AG04449 (cell line): ENCODE measurements at regions not wholly inside any gene's neighbourhood (a gene's known extent, or its start where the extent isn't known, plus 50 kb on each side); places are given as distances from the start of the nearest gene placed in this dataset.

ENCODE experiments used
- CTCF ChIA-PET: fragments of 350-600 bp; formaldehyde crosslinking; extraction: SDS; loops from one replicate; lab custom pipeline; 2021; ENCODE audit warnings: antibody characterized with exemption; lab: Yijun Ruan, JAX
- POLR2A ChIA-PET: fragments of 400-600, 350-600 bp; formaldehyde crosslinking; extraction: SDS; loops from one replicate; lab custom pipeline; 2020; ENCODE audit warnings: antibody characterized with exemption, inconsistent platforms; lab: Yijun Ruan, JAX
- DNase-seq: peaks from one replicate; pipeline ENCODE4 v3.0.0-alpha.2; 2010; ENCODE audit warnings: low read depth, low spot score
- H3K4me3 ChIP-seq: 2 replicates; pipeline ENCODE4 v1.5.1; 2011; ENCODE audit warnings: low read depth, mild to moderate bottlenecking, control low read depth, low read length
- TF ChIP-seq, protein P1 (sequence below): IDR thresholded peaks from one replicate; pipeline ENCODE4 v1.5.1; 2011; ENCODE audit warnings: mild to moderate bottlenecking, moderate library complexity, low read length, control low read depth, inconsistent platforms; ENCODE audit not compliant: insufficient read depth; ENCODE audit errors: missing control alignments

DNA sequence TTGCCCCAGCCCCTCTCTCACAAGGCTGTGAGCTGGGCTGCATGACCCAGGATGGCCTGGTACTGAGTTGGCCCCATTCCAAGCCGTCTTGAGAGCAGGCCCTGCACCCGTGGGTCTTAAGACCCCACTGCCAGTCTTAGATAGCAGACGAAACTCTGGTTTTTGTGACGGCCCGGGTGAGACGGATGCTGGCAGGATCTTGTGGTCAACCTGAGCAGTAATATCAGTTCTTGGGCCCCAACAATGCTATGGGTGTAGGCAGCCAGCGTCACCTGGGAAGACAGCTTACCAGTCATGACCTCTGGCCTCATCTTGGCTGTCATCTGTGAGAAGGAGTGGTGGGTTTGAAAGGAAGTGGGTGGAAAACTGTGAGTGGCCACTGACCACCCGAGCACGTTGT, 305.8 kb downstream of the ARRDC4 start:
- no peak for DNase-seq
- ChIA-PET POLR2A (no interaction called here), CTCF (no interaction called here)
- H3K4me3 ChIP-seq = no peak overlapping the region
- TF ChIP-seq, protein P1, sequence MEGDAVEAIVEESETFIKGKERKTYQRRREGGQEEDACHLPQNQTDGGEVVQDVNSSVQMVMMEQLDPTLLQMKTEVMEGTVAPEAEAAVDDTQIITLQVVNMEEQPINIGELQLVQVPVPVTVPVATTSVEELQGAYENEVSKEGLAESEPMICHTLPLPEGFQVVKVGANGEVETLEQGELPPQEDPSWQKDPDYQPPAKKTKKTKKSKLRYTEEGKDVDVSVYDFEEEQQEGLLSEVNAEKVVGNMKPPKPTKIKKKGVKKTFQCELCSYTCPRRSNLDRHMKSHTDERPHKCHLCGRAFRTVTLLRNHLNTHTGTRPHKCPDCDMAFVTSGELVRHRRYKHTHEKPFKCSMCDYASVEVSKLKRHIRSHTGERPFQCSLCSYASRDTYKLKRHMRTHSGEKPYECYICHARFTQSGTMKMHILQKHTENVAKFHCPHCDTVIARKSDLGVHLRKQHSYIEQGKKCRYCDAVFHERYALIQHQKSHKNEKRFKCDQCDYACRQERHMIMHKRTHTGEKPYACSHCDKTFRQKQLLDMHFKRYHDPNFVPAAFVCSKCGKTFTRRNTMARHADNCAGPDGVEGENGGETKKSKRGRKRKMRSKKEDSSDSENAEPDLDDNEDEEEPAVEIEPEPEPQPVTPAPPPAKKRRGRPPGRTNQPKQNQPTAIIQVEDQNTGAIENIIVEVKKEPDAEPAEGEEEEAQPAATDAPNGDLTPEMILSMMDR = no peak

DNA sequence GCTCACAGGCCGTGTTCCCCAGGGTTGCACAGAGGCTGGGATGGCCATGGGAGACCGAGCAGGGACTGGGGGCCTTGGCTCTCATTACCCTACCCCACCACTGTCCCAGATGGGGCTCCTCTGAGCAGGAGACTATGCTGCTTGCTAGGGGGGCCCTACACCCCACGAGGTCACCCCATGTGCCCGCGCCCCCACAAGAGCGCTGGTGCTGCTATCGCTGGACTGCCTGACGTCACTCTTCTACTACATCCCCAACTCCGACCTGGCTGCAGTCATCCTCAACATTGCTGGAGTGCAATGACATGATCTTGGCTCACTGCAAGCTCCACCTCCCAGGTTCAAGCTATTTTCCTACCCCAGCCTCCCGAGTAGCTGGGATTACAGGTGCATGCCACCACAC, 307.7 kb downstream of the ARRDC4 start:
- ChIA-PET POLR2A (no interaction called here), CTCF (no interaction called here)
- no peak for DNase-seq
- H3K4me3 ChIP-seq = no peak overlapping the region
- TF ChIP-seq, protein P1 = no peak

DNA sequence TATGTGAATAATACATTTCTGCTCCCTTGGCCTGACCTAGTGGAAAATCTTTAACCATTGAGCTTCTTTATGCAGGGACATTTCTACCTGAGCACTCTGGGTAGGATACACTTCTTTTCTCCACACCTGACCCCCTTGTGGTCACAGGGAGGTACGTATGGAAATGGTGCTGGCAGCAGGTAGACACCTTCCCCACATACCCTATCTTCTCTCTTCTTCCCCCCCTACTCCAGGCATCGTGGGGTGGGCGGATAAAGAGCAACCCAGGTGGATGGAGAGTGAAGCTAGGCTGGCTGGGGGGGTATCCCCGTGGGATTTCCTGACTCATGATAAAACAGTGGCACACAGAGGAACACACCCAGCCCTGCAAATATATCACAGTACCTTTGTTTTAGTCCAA, 312.1 kb downstream of the ARRDC4 start:
- TF ChIP-seq, protein P1 = no peak
- no peak overlapping the region for H3K4me3 ChIP-seq
- CTCF ChIA-PET = interaction anchor here (0.6 kb wide), 1 partner anchor 1066 kb away, joined by 3 read pairs; no protein-coding TSS in a partner anchor
- POLR2A ChIA-PET = no interaction called here
- no peak for DNase-seq

DNA sequence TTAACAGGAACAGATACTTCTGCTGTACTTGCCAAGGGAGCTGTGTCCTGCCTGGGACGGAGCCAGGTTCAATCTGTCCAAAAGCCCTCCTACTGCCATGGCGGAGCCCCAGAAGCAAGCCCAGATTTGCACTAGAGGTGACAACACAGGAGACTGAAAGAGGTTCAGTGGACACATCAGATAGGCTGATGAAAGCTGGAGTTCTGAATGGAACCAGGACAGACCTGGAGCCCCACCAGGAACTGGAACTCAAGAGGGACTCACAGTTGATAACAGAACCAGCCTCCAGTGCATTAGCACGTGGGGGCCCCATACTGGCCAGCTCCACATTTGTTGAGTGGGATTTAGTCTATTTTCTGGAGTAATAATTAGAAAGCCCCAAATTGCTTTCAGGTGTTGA, 315.5 kb downstream of the ARRDC4 start:
- DNase-seq = no peak
- TF ChIP-seq, protein P1 = no peak
- ChIA-PET POLR2A (no interaction called here), CTCF (interaction anchor here (1.8 kb wide), 1 partner anchor 18 kb away, joined by 4 read pairs; no protein-coding TSS in a partner anchor)
- no peak overlapping the region for H3K4me3 ChIP-seq

DNA sequence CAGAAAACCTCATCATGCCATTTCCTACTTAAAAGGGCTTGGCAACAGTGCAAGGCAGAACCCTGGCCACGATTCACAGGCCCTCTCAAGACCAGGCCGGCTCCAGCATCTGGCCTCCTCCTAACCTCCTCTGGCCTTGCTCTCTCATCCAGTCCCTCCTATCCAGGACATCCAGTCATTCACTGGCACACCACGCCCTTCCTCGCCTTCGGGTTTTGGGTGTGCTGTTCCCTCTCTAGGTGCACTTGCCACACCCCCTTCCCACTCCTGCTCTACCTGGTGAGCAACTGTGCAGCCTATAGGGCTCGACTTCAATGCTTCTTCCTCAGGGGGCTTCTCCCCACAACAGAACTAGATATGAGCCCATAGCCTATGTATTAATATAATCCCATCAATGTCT, 317.1 kb downstream of the ARRDC4 start:
- CTCF ChIA-PET = no interaction called here
- POLR2A ChIA-PET = no interaction called here

DNA sequence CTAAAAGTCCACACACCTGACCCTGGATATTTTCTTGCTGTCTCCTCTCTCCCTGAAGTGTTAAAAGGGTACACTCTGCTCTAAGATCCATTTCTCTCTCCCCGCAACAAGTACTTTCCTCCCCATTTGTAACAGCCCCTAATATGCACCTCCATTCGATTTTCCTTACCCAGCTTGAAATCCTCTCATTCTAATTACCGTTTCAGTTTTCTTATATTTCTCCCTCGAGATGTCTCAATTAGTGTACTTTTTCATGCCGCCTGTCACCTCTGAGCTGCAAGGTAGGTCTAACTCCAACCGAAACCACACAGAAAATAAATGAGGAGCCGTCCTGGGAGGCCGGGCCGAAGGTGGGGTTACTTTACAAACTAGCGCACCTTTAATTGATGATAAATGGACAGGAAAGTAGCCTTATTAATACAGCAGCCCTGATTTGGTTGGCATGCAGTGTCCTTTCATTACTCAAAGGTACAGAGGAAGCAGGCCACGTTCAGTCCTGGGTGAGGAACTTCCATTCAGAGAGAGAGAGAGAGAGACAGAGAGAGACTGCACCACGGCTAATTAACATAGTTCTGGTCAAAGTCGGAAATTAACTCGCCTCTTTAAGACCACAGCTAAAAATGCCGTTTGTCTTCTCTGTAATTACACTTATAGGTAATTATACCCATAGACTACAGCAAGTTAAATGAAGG, 319.9 kb downstream of the ARRDC4 start:
- POLR2A ChIA-PET = no interaction called here
- CTCF ChIA-PET = no interaction called here
- no peak overlapping the region for H3K4me3 ChIP-seq
- no peak for DNase-seq
- TF ChIP-seq, protein P1 = no peak

More for the DNA sequence above, 317.1 kb downstream of the ARRDC4 start:
- TF ChIP-seq, protein P1 = no peak
- H3K4me3 ChIP-seq = no peak overlapping the region
- no peak for DNase-seq
